ENCODE measurements at regions not wholly inside any gene's neighbourhood (a gene's known extent, or its start where the extent isn't known, plus 50 kb on each side); places are given as distances from the start of the nearest gene placed in this dataset.

- TF ChIP-seq, protein P1, sequence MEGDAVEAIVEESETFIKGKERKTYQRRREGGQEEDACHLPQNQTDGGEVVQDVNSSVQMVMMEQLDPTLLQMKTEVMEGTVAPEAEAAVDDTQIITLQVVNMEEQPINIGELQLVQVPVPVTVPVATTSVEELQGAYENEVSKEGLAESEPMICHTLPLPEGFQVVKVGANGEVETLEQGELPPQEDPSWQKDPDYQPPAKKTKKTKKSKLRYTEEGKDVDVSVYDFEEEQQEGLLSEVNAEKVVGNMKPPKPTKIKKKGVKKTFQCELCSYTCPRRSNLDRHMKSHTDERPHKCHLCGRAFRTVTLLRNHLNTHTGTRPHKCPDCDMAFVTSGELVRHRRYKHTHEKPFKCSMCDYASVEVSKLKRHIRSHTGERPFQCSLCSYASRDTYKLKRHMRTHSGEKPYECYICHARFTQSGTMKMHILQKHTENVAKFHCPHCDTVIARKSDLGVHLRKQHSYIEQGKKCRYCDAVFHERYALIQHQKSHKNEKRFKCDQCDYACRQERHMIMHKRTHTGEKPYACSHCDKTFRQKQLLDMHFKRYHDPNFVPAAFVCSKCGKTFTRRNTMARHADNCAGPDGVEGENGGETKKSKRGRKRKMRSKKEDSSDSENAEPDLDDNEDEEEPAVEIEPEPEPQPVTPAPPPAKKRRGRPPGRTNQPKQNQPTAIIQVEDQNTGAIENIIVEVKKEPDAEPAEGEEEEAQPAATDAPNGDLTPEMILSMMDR (IDR thresholded peaks at IDR 0.05), result no peak
- TF ChIP-seq POLR2A (IDR thresholded peaks at IDR 0.05), result no peak
- H3K9me3 ChIP-seq, result no peaks in the 10 kb centered on the region
- no peak overlapping the region for H3K27ac ChIP-seq
- no peak overlapping the region for H3K4me3 ChIP-seq
- DNase-seq, result no peak
- H3K4me1 ChIP-seq, result no peaks in the 10 kb centered on the region
- 93% methylated on average over 5 of the region's 5 CpGs for WGBS (ENCODE audit: insufficient coverage, low coverage, low lambda C conversion rate, missing lambda C conversion rate)
- no peaks in the 10 kb centered on the region for H3K36me3 ChIP-seq
- intact Hi-C loops (cut with DNase I), result no loop called here
- no peak for ATAC-seq
- H3K27me3 ChIP-seq, result no peaks in the 10 kb centered on the region
Observed at GRCh38 chr4:155610143-155610542, 56.5 kb upstream of the GUCY1A1 start.

GRCh38 chr4:155609455-155610059 is 57.1 kb upstream of the GUCY1A1 start:
- Histone ChIP-seq H3K27ac (no peak overlapping the region), H3K4me3 (no peak overlapping the region), H3K4me1 (no peaks in the 10 kb centered on the region), H3K27me3 (no peaks in the 10 kb centered on the region), H3K9me3 (no peaks in the 10 kb centered on the region), H3K36me3 (no peaks in the 10 kb centered on the region)
- ATAC-seq (no peak), DNase-seq (no peak)
- intact Hi-C loops (cut with DNase I), result no loop called here
- 67% methylated on average over 1 of the region's 1 CpG for whole genome bisulfite sequencing (ENCODE audit: insufficient coverage, low coverage, low lambda C conversion rate, missing lambda C conversion rate)
- no peak for TF ChIP-seq POLR2A (IDR thresholded peaks at IDR 0.05)
- TF ChIP-seq, protein P1 (IDR thresholded peaks at IDR 0.05), result no peak

- no peak for TF ChIP-seq POLR2A (IDR thresholded peaks at IDR 0.05)
- TF ChIP-seq, protein P1 (IDR thresholded peaks at IDR 0.05), result no peak
- Histone ChIP-seq H3K9me3 (no peaks in the 10 kb centered on the region), H3K36me3 (no peaks in the 10 kb centered on the region), H3K4me1 (no peaks in the 10 kb centered on the region), H3K27ac (no peak overlapping the region), H3K4me3 (no peak overlapping the region), H3K27me3 (no peaks in the 10 kb centered on the region)
- intact Hi-C loops (cut with DNase I), result no loop called here
- DNase-seq (no peak), ATAC-seq (no peak)
- 74% methylated on average over 3 of the region's 3 CpGs for WGBS (ENCODE audit: insufficient coverage, low coverage, low lambda C conversion rate, missing lambda C conversion rate)
Observed at GRCh38 chr4:155608225-155608885, 58.3 kb upstream of the GUCY1A1 start.

DNA sequence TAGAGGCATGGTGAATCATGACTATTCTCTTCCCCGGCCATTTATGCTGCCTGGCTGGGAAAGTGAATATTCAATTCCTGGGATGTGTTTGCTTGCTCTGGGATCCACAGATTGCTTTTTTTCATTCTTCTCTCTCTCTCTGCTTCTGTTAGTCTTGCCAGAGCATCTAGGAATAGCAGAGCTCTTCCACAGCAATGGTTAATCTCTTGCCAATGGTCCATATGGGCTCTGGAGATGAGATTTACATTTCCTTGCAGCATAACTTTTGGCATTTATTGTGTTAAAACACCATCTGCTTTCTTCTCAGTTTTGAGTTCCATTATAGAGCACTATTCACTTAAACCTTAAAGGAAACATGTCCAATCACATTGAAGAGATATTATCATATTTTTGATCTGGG is 59.2 kb upstream of the GUCY1A1 start:
- no peaks in the 10 kb centered on the region for H3K36me3 ChIP-seq
- H3K4me3 ChIP-seq, result no peak overlapping the region
- 88% methylated on average over 1 of the region's 1 CpG for WGBS (ENCODE audit: insufficient coverage, low coverage, low lambda C conversion rate, missing lambda C conversion rate)
- H3K9me3 ChIP-seq, result no peaks in the 10 kb centered on the region
- H3K27ac ChIP-seq, result no peak overlapping the region
- intact Hi-C loops (cut with DNase I), result no loop called here
- H3K27me3 ChIP-seq, result no peaks in the 10 kb centered on the region
- DNase-seq, result no peak
- TF ChIP-seq, protein P1 (IDR thresholded peaks at IDR 0.05), result no peak
- no peak for TF ChIP-seq POLR2A (IDR thresholded peaks at IDR 0.05)
- H3K4me1 ChIP-seq, result no peaks in the 10 kb centered on the region
- no peak for ATAC-seq
